Panc1 (cell line): ENCODE measurements at regions not wholly inside any gene's neighbourhood (a gene's known extent, or its start where the extent isn't known, plus 50 kb on each side); places are given as distances from the start of the nearest gene placed in this dataset.

Source experiments
- ATAC-seq: fragments of 200-7000 bp; cut with Tn5 transposase; 2 replicates; pipeline ENCODE4 v1.9.1; 2020; ENCODE audit warnings: mild to moderate bottlenecking, moderate library complexity
- BruUV-seq: library from RNA; stranded (reverse); fragments of 400-500 nt; replicated peaks from 2 replicates; lab custom pipeline; 2021; lab: Mats Ljungman, UMichigan
- CTCF ChIA-PET: fragments of 300-600 bp; sonication (Branson Sonifier 250); formaldehyde crosslinking; loops from one replicate; lab custom pipeline; 2022; ENCODE audit warnings: antibody characterized with exemption; lab: Charles Lee
- POLR2A ChIA-PET: fragments of 300-600 bp; sonication (Branson Sonifier 250); formaldehyde crosslinking; loops from one replicate; lab custom pipeline; 2022; ENCODE audit warnings: antibody characterized with exemption; lab: Charles Lee
- DNase-seq: peaks from one replicate; pipeline ENCODE4 v3.0.0-alpha.2; 2010; ENCODE audit warnings: low read depth, low spot score
- H3K27ac ChIP-seq: 2 replicates; pipeline ENCODE4 v1.5.1; 2011; ENCODE audit warnings: mild to moderate bottlenecking, low read length, inconsistent platforms
- H3K27me3 ChIP-seq: fragments of 200-500 bp; sonication (Bioruptor generic); 2 replicates; pipeline ENCODE4 v1.6.0; 2014; ENCODE audit warnings: low read length, inconsistent platforms; ENCODE audit not compliant: control insufficient read depth, insufficient read depth
- H3K36me3 ChIP-seq: fragments of 200-500 bp; sonication (Bioruptor generic); 2 replicates; pipeline ENCODE4 v1.5.1; 2014; ENCODE audit warnings: inconsistent platforms, mild to moderate bottlenecking, low read length, moderate library complexity; ENCODE audit not compliant: control insufficient read depth, insufficient read depth
- H3K4me1 ChIP-seq: 2 replicates; pipeline ENCODE4 v1.5.1; 2011; ENCODE audit warnings: inconsistent platforms, mild to moderate bottlenecking, low read length, moderate library complexity; ENCODE audit not compliant: control insufficient read depth, insufficient read depth
- H3K4me3 ChIP-seq, 2 experiments: 2 replicates each; pipeline ENCODE4 v1.5.1; 2011 to 2012; ENCODE audit warnings: low read depth in 2 of 2, low read length in 2 of 2, mild to moderate bottlenecking in 2 of 2, inconsistent platforms in 1 of 2, moderate library complexity in 1 of 2
- H3K9me3 ChIP-seq: fragments of 200-500 bp; sonication (Bioruptor generic); 2 replicates; pipeline ENCODE4 v1.5.1; 2014; ENCODE audit warnings: low read depth, mild to moderate bottlenecking, inconsistent platforms, low read length, moderate library complexity; ENCODE audit not compliant: control insufficient read depth, insufficient read depth
- CTCF ChIP-seq: fragments of 450-650 bp; IDR thresholded peaks from 2 replicates; pipeline ENCODE4 v1.5.1; 2017; ENCODE audit warnings: mild to moderate bottlenecking
- POLR2AphosphoS5 ChIP-seq: IDR thresholded peaks from 2 replicates; pipeline ENCODE4 v1.6.1; 2012; ENCODE audit warnings: mild to moderate bottlenecking, low read depth, low read length, moderate library complexity
- REST ChIP-seq, 2 experiments: IDR thresholded peaks; 2 replicates each; pipeline ENCODE4 v1.6.1; 2011 to 2012; ENCODE audit warnings: low read depth in 2 of 2, control low read depth in 1 of 2, low read length in 1 of 2, mild to moderate bottlenecking in 1 of 2, moderate library complexity in 1 of 2; ENCODE audit not compliant: insufficient read depth in 1 of 2
- SIN3A ChIP-seq: IDR thresholded peaks from 2 replicates; pipeline ENCODE4 v1.6.1; 2012; ENCODE audit warnings: low read depth, mild to moderate bottlenecking, low read length, moderate library complexity, borderline replicate concordance; ENCODE audit not compliant: insufficient read depth
- TCF7L2 ChIP-seq: IDR thresholded peaks from 2 replicates; pipeline ENCODE4 v1.6.1; 2011; ENCODE audit warnings: mild to moderate bottlenecking, low read depth, low read length, inconsistent platforms
- in situ Hi-C: cut with HindIII; loops from 2 replicates; pipeline ENCODE4 v1.10.0; 2016; ENCODE audit warnings: low sequenced_read_pairs, low pct_unique_long_range_greater_than_20kb
- intact Hi-C: fragments of 100-400 bp; cut with micrococcal nuclease; formaldehyde crosslinking; loops from one replicate; pipeline ENCODE4 v1.10.0; 2022; ENCODE audit not compliant: unreplicated experiment

GRCh38 chr6:67277312-67277711 lies 1357.8 kb upstream of the ADGRB3 start:
- ATAC-seq (no peak), DNase-seq (no peak)
- intact Hi-C loops, result no loop called here
- BruUV-seq, result no TSS peak
- no peak overlapping the region for H3K27ac ChIP-seq
- no peak for TF ChIP-seq SIN3A
- no peak for TF ChIP-seq CTCF
- ChIA-PET POLR2A (no interaction called here), CTCF (no interaction called here)
- H3K4me3 ChIP-seq, result no peak overlapping the region
- no peaks in the 10 kb centered on the region for H3K36me3 ChIP-seq
- H3K27me3 ChIP-seq, result no peaks in the 10 kb centered on the region
- H3K4me1 ChIP-seq, result no peaks in the 10 kb centered on the region
- in situ Hi-C loops, result no loop called here
- H3K9me3 ChIP-seq, result no peaks in the 10 kb centered on the region

GRCh38 chr6:67265996-67266921 lies 1368.8 kb upstream of the ADGRB3 start:
- TF ChIP-seq TCF7L2 (no peak), REST (IDR thresholded peaks at IDR 0.05; ENCODE audit: insufficient read depth in 1 of 2, low read depth in 2 of 2, low read length in 1 of 2) (no peak), POLR2AphosphoS5 (no peak), CTCF (no peak), SIN3A (no peak)
- BruUV-seq, result no TSS peak

More at GRCh38 chr6:67265996-67266921, 1368.8 kb upstream of the ADGRB3 start:
- Histone ChIP-seq H3K27me3 (no peaks in the 10 kb centered on the region), H3K36me3 (no peaks in the 10 kb centered on the region), H3K4me1 (no peaks in the 10 kb centered on the region), H3K4me3 (no peak overlapping the region), H3K9me3 (no peaks in the 10 kb centered on the region), H3K27ac (no peak overlapping the region)
- intact Hi-C loops, result no loop called here
- in situ Hi-C loops, result no loop called here
- CTCF ChIA-PET, result no interaction called here
- no peak for DNase-seq
- no peak for ATAC-seq
- POLR2A ChIA-PET, result no interaction called here
